ENCODE measurements at regions not wholly inside any gene's neighbourhood (a gene's known extent, or its start where the extent isn't known, plus 50 kb on each side); places are given as distances from the start of the nearest gene placed in this dataset.
A peak's percentile ranks its signal among the peaks of the same experiment; 100 is the strongest.

DNA sequence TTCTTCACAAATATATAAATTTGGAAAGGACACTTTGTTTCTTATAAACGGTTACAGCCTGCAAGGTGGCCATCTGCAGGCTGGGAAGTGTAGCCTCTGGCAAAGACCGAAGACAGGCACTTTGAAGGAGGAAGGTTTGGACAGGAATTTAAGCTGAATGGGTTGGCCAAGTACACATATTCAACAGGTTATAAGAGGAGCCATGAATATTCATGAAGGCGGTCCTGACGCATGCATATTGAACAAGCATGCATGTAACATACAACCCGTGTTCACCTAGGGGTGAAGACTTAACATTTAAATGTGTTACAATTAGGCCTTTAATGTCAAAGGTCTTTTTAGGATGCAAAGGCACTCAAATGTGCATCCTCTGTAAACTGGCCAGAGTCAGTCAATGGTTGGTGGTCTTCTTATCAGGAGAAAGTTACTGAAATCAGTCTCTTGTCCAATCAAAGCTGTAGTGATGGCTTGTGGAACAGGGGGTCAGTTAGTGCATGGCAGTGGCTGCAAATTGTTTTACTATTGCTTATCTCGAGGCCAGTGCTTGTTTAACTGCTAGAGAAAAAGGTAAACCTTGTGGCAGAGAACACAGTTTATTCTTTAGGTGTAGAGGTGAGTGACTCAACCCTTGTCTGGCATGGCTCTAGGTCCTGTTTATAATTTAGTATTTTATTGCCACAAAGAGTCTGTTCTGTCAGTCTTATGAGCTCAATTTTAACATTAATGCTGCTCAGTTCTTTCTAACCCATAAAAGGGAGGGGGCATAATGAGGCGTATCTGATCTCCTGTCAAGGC lies 70.3 kb upstream of the F3 start:
- BruUV-seq (replicated peaks): no TSS peak
- H3K27me3 ChIP-seq (ENCODE audit: control insufficient read depth, insufficient read depth, low read length): no peaks in the 10 kb centered on the region
- ChIA-PET POLR2A (no interaction called here), CTCF (no interaction called here)
- intact Hi-C loops (cut with micrococcal nuclease; ENCODE audit: unreplicated experiment) (no loop called here), in situ Hi-C loops (cut with HindIII; ENCODE audit: low pct_unique_long_range_greater_than_20kb, low sequenced_read_pairs) (no loop called here)
- no peak for TF ChIP-seq POLR2AphosphoS5 (IDR thresholded peaks at IDR 0.05; ENCODE audit: low read depth, low read length)
- TF ChIP-seq CTCF (IDR thresholded peaks at IDR 0.05): peak; percentile 12; the same call in 1 of the 2 replicates
- H3K9me3 ChIP-seq (ENCODE audit: control insufficient read depth, insufficient read depth, low read depth, low read length): no peaks in the 10 kb centered on the region
- DNase-seq (ENCODE audit: low read depth, low spot score) (no peak), ATAC-seq (no peak)
- H3K4me3 ChIP-seq (ENCODE audit: low read depth in 2 of 2, low read length in 2 of 2): no peak overlapping the region
- H3K27ac ChIP-seq (ENCODE audit: low read length): no peak overlapping the region
- H3K4me1 ChIP-seq (ENCODE audit: control insufficient read depth, insufficient read depth, low read length): no peaks in the 10 kb centered on the region; the same call in 1 of the 2 replicates
- no peaks in the 10 kb centered on the region for H3K36me3 ChIP-seq (ENCODE audit: control insufficient read depth, insufficient read depth, low read length)

DNA sequence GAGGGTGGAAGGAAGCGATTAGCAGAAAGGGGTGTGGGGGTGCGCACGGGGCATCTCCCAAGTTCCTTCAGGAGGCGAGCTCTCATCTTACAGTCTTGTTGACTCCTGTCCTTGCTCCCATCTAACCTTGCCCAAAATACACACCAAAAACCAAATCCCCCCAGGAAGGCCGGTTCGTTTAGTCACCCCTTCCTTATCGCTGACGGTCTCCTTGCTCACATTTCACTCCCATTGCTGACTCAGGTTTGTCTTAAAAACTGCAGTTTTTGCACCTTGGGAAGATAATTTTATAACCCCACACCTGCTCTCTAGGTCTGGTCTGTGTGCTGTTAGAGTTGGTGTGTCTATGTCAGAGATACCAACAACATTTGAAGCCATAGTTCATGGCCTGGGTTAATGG lies 68.1 kb upstream of the F3 start:
- intact Hi-C loops (cut with micrococcal nuclease; ENCODE audit: unreplicated experiment): no loop called here
- H3K9me3 ChIP-seq (ENCODE audit: control insufficient read depth, insufficient read depth, low read depth, low read length): no peaks in the 10 kb centered on the region
- in situ Hi-C loops (cut with HindIII; ENCODE audit: low pct_unique_long_range_greater_than_20kb, low sequenced_read_pairs): no loop called here
- DNase-seq (ENCODE audit: low read depth, low spot score): no peak
- no peaks in the 10 kb centered on the region for H3K27me3 ChIP-seq (ENCODE audit: control insufficient read depth, insufficient read depth, low read length)
- ChIA-PET CTCF (no interaction called here), POLR2A (no interaction called here)
- BruUV-seq (replicated peaks): no TSS peak
- H3K27ac ChIP-seq (ENCODE audit: low read length): no peak overlapping the region
- H3K36me3 ChIP-seq (ENCODE audit: control insufficient read depth, insufficient read depth, low read length): no peaks in the 10 kb centered on the region
- TF ChIP-seq CTCF (IDR thresholded peaks at IDR 0.05) (no peak), POLR2AphosphoS5 (IDR thresholded peaks at IDR 0.05; ENCODE audit: low read depth, low read length) (no peak), SIN3A (IDR thresholded peaks at IDR 0.05; ENCODE audit: borderline replicate concordance, insufficient read depth, low read depth, low read length) (no peak), TCF7L2 (IDR thresholded peaks at IDR 0.05; ENCODE audit: low read depth, low read length) (no peak)
- TF ChIP-seq, protein P1, sequence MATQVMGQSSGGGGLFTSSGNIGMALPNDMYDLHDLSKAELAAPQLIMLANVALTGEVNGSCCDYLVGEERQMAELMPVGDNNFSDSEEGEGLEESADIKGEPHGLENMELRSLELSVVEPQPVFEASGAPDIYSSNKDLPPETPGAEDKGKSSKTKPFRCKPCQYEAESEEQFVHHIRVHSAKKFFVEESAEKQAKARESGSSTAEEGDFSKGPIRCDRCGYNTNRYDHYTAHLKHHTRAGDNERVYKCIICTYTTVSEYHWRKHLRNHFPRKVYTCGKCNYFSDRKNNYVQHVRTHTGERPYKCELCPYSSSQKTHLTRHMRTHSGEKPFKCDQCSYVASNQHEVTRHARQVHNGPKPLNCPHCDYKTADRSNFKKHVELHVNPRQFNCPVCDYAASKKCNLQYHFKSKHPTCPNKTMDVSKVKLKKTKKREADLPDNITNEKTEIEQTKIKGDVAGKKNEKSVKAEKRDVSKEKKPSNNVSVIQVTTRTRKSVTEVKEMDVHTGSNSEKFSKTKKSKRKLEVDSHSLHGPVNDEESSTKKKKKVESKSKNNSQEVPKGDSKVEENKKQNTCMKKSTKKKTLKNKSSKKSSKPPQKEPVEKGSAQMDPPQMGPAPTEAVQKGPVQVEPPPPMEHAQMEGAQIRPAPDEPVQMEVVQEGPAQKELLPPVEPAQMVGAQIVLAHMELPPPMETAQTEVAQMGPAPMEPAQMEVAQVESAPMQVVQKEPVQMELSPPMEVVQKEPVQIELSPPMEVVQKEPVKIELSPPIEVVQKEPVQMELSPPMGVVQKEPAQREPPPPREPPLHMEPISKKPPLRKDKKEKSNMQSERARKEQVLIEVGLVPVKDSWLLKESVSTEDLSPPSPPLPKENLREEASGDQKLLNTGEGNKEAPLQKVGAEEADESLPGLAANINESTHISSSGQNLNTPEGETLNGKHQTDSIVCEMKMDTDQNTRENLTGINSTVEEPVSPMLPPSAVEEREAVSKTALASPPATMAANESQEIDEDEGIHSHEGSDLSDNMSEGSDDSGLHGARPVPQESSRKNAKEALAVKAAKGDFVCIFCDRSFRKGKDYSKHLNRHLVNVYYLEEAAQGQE (IDR thresholded peaks at IDR 0.05; ENCODE audit: insufficient read depth in 1 of 2, low read depth in 2 of 2, low read length in 1 of 2): no peak
- no peak for ATAC-seq
- no peak overlapping the region for H3K4me3 ChIP-seq (ENCODE audit: low read depth in 2 of 2, low read length in 2 of 2)
- no peaks in the 10 kb centered on the region; the same call in 1 of the 2 replicates for H3K4me1 ChIP-seq (ENCODE audit: control insufficient read depth, insufficient read depth, low read length)
